D721Med (cell line): ENCODE measurements at regions not wholly inside any gene's neighbourhood (a gene's known extent, or its start where the extent isn't known, plus 50 kb on each side); places are given as distances from the start of the nearest gene placed in this dataset.

ENCODE experiments used
- DNase-seq: peaks from one replicate; pipeline ENCODE4 v3.0.0; 2011; ENCODE audit warnings: low spot score; ENCODE audit not compliant: insufficient read length
- FAIRE-seq: peaks from 2 replicates; lab custom pipeline; 2011; peaks lifted over from hg19 to GRCh38; lab: Jason Lieb, UNC
- TF ChIP-seq, protein P1 (sequence below): IDR thresholded peaks from 2 replicates; pipeline ENCODE4 v1.5.1; 2012; ENCODE audit warnings: mild to moderate bottlenecking, control low read depth; ENCODE audit not compliant: insufficient read depth; ENCODE audit errors: missing control alignments

GRCh38 chr6:134624781-134625180, 306.9 kb upstream of the SGK1 start:
- TF ChIP-seq, protein P1, sequence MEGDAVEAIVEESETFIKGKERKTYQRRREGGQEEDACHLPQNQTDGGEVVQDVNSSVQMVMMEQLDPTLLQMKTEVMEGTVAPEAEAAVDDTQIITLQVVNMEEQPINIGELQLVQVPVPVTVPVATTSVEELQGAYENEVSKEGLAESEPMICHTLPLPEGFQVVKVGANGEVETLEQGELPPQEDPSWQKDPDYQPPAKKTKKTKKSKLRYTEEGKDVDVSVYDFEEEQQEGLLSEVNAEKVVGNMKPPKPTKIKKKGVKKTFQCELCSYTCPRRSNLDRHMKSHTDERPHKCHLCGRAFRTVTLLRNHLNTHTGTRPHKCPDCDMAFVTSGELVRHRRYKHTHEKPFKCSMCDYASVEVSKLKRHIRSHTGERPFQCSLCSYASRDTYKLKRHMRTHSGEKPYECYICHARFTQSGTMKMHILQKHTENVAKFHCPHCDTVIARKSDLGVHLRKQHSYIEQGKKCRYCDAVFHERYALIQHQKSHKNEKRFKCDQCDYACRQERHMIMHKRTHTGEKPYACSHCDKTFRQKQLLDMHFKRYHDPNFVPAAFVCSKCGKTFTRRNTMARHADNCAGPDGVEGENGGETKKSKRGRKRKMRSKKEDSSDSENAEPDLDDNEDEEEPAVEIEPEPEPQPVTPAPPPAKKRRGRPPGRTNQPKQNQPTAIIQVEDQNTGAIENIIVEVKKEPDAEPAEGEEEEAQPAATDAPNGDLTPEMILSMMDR = no peak
- DNase-seq = no peak
- FAIRE-seq = no peak

- no peak for FAIRE-seq
- no peak for DNase-seq
Observed at GRCh38 chr6:134623401-134623800, 305.5 kb upstream of the SGK1 start.

DNA sequence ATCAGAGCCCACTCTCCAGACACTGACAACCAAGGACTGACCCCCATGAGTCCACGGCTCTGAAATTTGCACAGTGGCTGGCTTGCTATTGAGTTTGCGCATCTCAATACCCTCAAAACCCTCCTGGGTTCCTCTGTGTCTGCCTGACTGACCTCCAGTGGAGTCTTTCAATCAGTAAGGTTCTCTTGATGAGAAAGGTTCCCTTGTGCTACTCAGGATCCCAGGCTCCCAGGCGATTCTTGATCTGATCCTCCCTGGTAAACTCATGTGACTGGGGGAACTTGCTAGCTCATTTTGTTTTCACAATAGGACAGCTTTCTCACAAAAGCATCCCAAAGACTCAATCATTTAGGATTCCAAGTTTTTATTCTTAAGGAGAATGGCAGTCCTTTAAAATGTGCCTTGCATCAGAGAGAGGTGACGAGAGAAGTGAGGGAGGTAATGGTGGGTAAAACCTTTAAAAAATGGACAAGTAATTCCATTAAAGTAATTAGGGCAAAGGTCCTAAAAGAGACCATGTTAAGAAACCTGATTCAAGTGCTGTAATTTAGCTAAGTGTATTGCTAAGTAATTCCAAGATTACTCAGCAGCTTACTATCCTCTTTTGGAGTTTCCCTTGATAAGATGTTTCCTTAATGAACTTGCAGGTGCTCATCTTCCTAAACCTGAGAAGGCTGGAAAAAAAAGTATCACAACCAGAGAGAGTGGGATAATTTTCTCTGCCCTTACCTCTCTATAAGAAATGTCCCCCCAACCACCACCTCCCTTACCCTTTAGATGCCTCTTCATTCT, 304.7 kb upstream of the SGK1 start:
- TF ChIP-seq, protein P1 = no peak
- peak; percentile 68 for FAIRE-seq
- no peak for DNase-seq

More at GRCh38 chr6:134623401-134623800, 305.5 kb upstream of the SGK1 start:
- TF ChIP-seq, protein P1 = no peak

GRCh38 chr6:134621858-134622257, 303.9 kb upstream of the SGK1 start:
- TF ChIP-seq, protein P1 = no peak
- DNase-seq = no peak
- no peak for FAIRE-seq

GRCh38 chr6:134619789-134620188, 301.9 kb upstream of the SGK1 start:
- FAIRE-seq (peak; percentile 88), DNase-seq (no peak)
- TF ChIP-seq, protein P1 = no peak

DNA sequence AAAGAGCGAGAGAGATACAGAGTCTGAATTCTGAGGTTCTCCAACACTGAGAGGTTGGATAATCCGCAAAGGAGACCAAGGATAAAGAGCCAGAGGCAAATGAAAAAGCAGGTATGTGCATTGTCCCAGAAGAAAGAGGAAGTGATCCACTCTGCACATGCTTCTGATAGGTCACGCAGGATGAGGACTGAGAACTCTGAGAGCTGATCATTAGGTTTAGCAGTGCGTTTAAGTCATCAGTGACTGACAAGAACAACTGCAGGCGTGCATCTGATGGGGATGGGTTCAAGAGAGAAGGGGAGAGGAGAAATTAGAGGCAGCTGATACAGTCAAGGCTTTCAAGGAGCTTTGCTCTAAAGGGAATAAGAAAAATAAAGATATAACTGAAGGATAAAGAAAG, 301.2 kb upstream of the SGK1 start:
- FAIRE-seq (no peak), DNase-seq (no peak)
- TF ChIP-seq, protein P1 = no peak
